Activated CD8-positive, alpha-beta memory T cell treated with anti-CD3 and anti-CD28 coated beads, Interleukin-2, amount 50 U/mL, for 4 hours (primary cell): ENCODE measurements at regions not wholly inside any gene's neighbourhood (a gene's known extent, or its start where the extent isn't known, plus 50 kb on each side); places are given as distances from the start of the nearest gene placed in this dataset.
"Not testable (repeated sequence)": the region's sequence is repeated elsewhere in the genome, so short reads cannot be mapped to it uniquely, and the experiment has no call there.

ENCODE experiments used
- DNase-seq: peaks from one replicate; pipeline ENCODE4 v3.0.0-alpha.2; 2020

DNA sequence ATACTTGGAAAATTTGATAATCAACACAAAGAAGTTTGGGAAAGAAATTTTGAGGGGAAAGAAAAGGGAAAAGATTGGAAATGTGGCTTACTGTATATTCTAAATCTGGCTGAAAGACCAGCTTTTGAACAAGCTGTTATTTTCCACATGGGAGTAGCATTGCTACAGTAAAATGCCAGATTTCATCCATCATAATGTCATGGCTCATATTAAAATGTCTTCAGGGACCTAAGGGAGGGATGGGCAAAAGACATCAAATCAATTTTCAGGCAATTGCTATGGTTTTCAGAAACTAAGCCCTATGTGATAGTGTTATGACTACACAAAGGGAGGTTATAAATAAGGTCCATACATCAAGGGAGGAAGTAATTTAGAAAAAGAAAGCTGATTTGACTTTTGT lies 1116.9 kb upstream of the CELF2 start:
- DNase-seq: no peak

DNA sequence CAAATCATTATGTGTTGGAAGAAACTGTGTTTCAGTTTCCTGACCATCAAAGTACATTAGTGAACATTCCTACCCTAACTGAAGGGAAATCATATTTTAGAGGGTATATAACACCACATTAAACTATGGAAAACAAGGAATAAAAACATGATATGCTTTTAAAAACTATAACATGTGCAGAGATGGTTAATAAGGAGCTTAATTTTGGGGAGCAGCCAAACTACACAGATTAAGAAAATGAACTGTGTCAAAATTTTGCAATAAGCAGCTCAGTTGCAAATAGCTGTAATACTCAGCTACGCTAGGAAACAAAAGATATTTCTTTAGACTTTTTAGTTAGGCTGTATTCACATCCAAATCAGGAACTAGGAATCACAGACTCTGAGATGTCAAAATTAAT lies 1115.7 kb upstream of the CELF2 start:
- no peak for DNase-seq

GRCh38 chr10:9910446-9910845 lies 1107.2 kb upstream of the CELF2 start:
- DNase-seq: no peak

DNA sequence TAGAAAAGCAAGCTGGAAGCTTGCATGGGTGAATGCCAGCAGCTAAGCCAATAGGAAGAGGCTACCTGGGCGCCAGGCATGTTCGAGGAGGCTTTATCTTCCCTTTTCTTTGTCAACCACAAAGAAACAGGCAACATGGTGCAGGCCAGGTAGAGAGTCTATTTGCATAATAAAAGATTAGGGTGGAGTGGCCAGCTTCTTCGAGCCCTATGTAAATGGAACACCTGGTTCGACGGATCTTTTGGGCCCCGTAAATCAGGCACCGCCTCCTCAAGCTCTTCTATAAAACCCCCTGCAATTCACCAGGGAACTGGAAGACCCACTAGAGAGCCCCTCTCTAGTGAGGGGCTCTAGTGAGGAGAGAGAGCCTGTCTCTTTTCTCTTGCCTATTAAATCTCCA lies 1106.2 kb upstream of the CELF2 start:
- no peak for DNase-seq

- DNase-seq: no peak
Observed at GRCh38 chr10:9913876-9914514, 1103.7 kb upstream of the CELF2 start.

DNA sequence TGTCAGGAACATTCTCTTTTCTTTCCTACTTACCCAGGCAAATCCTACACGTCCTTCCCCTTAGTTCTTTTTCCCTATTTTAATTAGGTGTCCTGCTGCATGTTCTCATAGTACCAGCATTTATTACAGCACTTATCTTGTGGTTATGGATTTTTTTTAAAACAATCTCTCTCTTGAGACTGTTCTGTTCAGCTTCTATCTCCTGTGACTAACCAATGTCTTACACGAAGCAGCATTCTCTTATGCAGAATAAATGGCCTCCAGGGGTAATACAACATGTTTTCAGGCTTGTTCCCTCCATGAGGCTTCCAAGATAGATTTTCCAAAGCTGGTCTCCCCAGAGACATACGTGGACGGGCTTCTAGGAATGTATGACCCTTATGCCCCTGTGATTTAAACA lies 1096.1 kb upstream of the CELF2 start:
- DNase-seq: no peak

DNA sequence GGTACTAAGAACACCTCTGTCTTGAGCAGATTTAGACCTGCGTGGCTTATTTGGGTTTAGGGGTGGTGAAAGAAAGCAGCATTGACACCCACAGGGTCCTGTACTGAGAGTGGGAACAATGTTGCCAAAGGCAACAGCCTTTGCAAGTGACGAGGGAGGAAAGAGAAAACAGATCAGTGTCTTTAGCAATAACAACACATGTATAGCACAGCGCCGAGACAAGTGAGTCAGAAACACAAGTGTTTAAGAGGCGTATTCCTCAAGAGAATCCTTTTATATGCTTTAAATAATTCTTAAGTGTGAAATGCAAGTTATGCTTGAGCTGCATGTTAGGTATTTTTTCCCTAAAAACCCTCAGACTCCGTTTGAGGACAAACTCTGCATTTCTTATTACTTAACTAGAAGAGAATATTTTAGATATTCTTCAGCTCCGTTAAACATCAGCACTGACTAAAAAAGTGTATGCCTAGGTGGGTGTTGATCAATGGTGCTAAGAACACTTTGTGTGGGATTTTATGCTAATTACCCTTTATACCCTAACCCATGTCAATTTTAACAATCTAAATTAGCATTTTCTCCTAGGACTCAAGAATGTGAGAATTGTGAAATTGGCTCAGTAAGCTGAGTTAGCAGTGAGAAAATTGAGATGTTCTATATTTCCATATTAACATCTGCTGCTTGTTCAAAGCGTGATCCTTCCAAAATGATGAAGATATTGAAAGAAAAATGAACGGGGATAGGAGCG lies 1095.4 kb upstream of the CELF2 start:
- no peak for DNase-seq

DNA sequence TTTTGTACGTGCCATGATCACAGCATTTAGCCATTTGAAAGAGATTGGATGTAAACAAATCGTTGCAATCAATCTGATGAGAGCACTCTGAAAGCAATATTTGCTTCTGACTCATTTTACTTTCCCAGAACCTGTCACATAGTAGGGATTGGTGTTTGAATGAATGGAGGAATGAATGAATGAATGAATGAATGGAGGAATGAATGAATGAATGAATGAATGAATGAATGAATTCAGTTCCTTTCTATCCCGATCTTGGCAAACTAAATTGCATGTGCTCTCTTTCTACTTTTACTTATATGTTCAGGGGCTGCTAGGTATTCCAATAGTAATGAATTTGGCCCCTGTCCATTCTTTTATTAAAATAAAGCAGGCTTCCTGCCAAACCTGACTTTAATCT lies 1091.7 kb upstream of the CELF2 start:
- DNase-seq: no peak

DNA sequence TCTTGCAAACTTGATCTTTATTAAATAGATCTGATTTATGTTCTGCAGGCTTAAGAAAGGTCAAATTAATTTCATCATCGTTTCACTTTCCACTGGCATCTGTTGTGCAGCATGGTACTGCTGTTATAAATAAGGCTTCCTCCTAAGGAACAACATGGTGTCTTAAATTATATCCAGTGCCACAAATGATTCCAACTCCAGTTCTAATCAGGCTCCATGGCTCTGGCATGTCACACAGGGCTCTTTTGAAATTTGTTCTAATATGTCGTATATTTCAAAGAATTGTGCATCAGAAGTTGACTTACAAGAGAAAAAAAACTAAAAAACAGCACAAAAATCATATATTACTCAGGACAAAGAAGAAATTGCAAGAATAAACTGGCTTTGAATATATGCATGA lies 1090.8 kb upstream of the CELF2 start:
- DNase-seq: no peak

DNA sequence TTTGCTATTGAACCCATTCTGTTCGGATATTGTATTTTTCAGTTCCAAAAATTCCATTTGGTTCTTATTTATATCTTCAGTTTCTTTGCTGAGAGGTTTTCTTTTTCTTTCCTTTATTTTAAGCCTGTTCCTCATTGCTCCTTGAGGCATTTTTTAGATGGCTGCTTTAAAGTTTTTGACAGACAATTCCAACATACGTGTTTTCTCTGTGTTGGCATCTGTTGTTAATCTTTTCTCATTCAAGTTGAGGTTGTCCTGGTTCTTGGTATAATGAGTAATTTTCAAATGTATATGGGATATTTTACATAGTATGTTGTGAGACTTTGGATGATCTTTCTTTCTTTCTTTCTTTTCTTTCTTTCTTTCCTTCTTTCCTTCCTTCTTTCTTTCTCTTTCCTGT lies 1078.0 kb upstream of the CELF2 start:
- no peak for DNase-seq

- DNase-seq: no peak
Observed at GRCh38 chr10:9944690-9945089, 1073.0 kb upstream of the CELF2 start.

GRCh38 chr10:9950070-9950469 lies 1067.6 kb upstream of the CELF2 start:
- DNase-seq: no peak

- DNase-seq: no peak
Observed at GRCh38 chr10:9951481-9952257, 1066.0 kb upstream of the CELF2 start.

GRCh38 chr10:9957351-9957750 lies 1060.3 kb upstream of the CELF2 start:
- DNase-seq: no peak

GRCh38 chr10:9957876-9958275 lies 1059.8 kb upstream of the CELF2 start:
- DNase-seq: not testable (repeated sequence)

GRCh38 chr10:9965341-9965740 lies 1052.3 kb upstream of the CELF2 start:
- no peak for DNase-seq

DNA sequence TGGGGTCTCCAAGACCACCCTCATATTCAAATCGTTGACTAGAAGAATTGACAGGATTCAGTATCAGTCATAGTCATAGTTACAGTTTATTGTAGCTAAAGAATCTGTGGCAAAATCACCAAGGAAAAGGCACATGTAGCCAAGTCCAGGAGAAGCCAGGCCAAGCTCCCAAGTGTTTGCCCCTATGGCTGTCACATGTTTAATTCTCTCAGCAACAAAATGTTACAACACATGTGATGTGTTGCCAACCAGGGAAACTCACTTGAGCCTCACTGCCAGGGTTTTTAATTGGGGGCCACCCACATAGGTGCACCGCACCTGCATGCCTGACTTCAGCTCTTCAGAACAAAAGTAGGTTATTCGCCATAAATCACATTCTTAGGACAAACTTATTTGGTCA lies 1030.9 kb upstream of the CELF2 start:
- DNase-seq: no peak

DNA sequence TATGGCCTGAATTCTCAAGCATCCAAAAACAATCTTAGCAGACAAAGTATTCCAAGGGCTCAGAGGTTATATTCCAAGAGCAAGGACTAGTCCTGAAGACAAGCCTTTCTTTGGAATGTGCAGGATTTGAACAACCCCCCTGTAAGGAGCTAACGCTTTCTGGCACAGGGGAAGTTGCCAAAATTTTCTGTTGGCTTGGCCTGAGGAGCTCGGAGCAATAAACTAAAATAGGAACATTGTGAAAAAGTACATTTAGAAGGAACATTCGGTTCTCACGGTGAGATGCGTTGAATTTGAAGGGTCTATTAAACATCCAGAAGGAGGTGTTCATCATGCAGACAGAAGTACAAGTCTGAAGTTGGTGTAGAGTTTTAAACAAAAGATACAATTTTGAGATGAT lies 1030.5 kb upstream of the CELF2 start:
- no peak for DNase-seq

- DNase-seq: no peak
Observed at GRCh38 chr10:9992661-9993060, 1025.0 kb upstream of the CELF2 start.

GRCh38 chr10:9994131-9994530 lies 1023.5 kb upstream of the CELF2 start:
- DNase-seq: no peak

- no peak for DNase-seq
Observed at GRCh38 chr10:9999627-10000026, 1018.0 kb upstream of the CELF2 start.

- no peak for DNase-seq
Observed at GRCh38 chr10:10007957-10008356, 1009.7 kb upstream of the CELF2 start.

- no peak for DNase-seq
Observed at GRCh38 chr10:10010397-10010796, 1007.3 kb upstream of the CELF2 start.

DNA sequence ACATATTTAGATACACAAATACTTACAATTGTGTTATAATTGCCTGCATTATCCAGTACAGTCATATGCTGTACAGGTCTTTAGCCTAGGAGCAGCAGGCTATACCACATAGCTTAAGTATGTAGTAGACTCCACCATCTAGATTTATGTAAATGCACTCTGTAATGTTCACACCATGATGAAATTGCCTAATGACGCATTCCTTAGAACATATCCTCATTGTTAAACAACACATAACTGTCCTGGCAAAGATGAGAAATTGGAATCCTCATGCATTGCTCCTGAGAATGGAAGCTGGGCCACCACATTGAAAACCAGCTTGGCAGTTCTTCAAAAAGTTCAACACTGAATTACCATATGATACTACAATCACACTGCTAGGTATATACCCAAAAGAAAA lies 1002.8 kb upstream of the CELF2 start:
- no peak for DNase-seq
